NT2/D1 (cell line): ENCODE measurements at regions not wholly inside any gene's neighbourhood (a gene's known extent, or its start where the extent isn't known, plus 50 kb on each side); places are given as distances from the start of the nearest gene placed in this dataset.

Experiments used
- DNase-seq: peaks from one replicate; pipeline ENCODE4 v3.0.0-alpha.2; 2011; ENCODE audit warnings: low read depth, low spot score
- H3K27me3 ChIP-seq: 2 replicates; pipeline ENCODE4 v1.6.0; 2011; ENCODE audit warnings: mild to moderate bottlenecking; ENCODE audit not compliant: insufficient read length, insufficient read depth
- H3K36me3 ChIP-seq: 2 replicates; pipeline ENCODE4 v1.6.1; 2011; ENCODE audit warnings: mild to moderate bottlenecking, low read length, mixed read lengths; ENCODE audit not compliant: insufficient read depth, insufficient read length
- H3K4me1 ChIP-seq: 2 replicates; pipeline ENCODE4 v1.5.1; 2011; ENCODE audit not compliant: insufficient read depth, insufficient read length
- H3K4me3 ChIP-seq: 2 replicates; pipeline ENCODE4 v1.5.1; 2011; ENCODE audit warnings: low read depth; ENCODE audit not compliant: insufficient read length
- H3K9ac ChIP-seq: 2 replicates; pipeline ENCODE4 v1.6.0; 2011; ENCODE audit warnings: low read depth; ENCODE audit not compliant: insufficient read length
- H3K9me3 ChIP-seq: 2 replicates; pipeline ENCODE4 v1.5.1; 2011; ENCODE audit warnings: mild to moderate bottlenecking, low read length; ENCODE audit not compliant: insufficient read depth
- SUZ12 ChIP-seq: IDR thresholded peaks from 2 replicates; pipeline ENCODE4 v1.6.1; 2011; ENCODE audit not compliant: insufficient read length, insufficient read depth; ENCODE audit errors: extremely low read depth
- YY1 ChIP-seq: IDR thresholded peaks from 2 replicates; pipeline ENCODE4 v1.6.1; 2011; ENCODE audit not compliant: insufficient read length, insufficient read depth
- ZNF274 ChIP-seq: IDR thresholded peaks from 2 replicates; pipeline ENCODE4 v1.6.1; 2011; ENCODE audit warnings: mild to moderate bottlenecking, low read depth, low read length

DNA sequence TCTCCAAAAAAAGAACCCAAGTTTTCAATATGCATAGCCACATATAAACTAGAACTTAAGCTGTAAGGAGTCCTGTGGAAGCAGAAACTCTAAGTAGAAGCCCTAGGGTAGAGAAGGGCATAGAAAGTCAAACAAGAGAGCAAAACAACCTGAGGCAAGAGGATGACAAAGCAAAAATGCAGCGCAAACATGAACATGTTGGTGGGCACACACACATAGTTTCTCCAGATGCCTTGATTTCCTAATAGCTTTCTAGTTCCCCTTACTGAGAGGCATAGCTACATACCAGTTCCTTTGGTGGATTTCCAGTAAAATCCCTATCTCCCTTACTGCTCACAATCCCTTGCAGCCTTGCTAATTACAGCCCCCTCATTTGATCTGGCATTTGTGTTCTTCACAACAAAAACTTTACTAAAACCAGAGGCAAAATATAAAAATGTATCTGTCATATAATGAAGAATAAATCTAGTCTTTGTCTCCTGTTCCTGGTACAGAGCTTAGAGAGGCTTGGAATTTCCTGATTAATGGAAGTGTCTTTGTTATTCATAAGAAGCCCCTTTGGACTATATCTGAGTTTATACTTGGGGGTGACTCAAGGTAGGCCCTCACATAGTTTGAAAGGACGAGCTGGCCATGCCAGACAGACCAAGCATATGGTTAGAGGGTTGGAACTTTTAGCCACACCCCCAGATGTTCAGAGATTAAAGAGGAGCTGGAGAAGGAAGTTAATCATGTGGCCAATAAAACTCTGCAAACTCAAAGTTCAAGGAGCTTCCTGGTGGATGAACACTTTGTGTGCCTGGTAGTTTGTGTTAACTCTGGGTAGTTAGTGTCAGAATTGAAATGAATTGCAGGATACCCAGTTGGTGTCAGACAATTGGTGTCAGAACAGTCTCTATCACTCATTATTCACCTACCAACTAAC is 52.7 kb upstream of the ZCCHC13 start:
- TF ChIP-seq YY1 = no peak
- TF ChIP-seq ZNF274 = no peak
- TF ChIP-seq SUZ12 = no peak

DNA sequence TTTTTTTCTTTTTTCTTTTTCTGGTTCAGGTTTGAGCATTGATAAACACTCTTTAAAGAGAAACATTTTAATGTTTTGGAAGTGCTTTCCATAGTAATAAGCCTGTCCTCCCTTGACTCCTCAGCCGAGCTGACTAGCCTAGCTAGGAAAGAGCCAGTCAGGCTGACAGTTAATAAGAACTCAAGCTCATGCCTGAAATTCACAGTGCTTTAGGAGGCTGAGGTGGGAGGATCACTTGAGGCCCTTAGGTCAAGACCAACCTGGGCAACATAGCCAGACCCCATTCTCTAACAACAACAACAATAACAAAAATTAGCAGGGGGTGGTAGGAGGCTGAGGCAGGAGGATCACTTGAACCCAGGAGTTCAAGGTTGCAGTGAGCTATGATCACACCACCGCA is 53.4 kb upstream of the ZCCHC13 start:
- Histone ChIP-seq H3K4me3 (no peak overlapping the region), H3K4me1 (peaks cover 4% of the 10 kb centered on the region), H3K27me3 (no peaks in the 10 kb centered on the region), H3K36me3 (peaks cover 50% of the 10 kb centered on the region), H3K9me3 (peaks cover 5% of the 10 kb centered on the region; the same call in 1 of the 2 replicates), H3K9ac (no peak overlapping the region)
- TF ChIP-seq YY1 (no peak), ZNF274 (no peak), SUZ12 (no peak)
- no peak for DNase-seq

More for the DNA sequence above, 52.7 kb upstream of the ZCCHC13 start:
- DNase-seq = no peak
- Histone ChIP-seq H3K4me3 (no peak overlapping the region), H3K9ac (no peak overlapping the region), H3K4me1 (peaks cover 4% of the 10 kb centered on the region), H3K36me3 (peaks cover 52% of the 10 kb centered on the region), H3K9me3 (peaks cover 5% of the 10 kb centered on the region; the same call in 1 of the 2 replicates), H3K27me3 (no peaks in the 10 kb centered on the region)

DNA sequence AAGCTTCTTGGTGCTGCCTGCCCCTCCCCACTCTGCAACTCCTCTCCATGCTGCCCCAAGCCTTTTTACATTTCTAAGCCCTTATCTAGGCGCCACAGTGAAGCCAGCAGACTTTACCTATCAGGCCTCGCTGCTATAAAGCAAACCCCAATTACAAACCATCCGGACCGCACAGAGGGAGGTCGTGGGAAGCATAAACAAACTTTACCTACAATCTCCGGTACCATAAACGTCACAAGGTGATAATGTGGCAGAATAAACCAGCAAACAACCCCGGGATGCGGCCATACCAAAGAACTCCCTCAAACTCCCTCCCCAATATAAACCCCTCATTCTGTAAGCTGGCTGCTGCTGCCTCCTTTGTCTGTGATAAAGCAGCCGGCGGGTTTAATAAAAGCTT is 54.0 kb upstream of the ZCCHC13 start:
- DNase-seq = peak; percentile 91
- no peak overlapping the region for H3K4me3 ChIP-seq
- H3K9ac ChIP-seq = no peak overlapping the region
- peaks cover 5% of the 10 kb centered on the region; the same call in 1 of the 2 replicates for H3K9me3 ChIP-seq
- TF ChIP-seq YY1 (no peak), ZNF274 (no peak), SUZ12 (no peak)
- H3K27me3 ChIP-seq = no peaks in the 10 kb centered on the region
- peaks cover 4% of the 10 kb centered on the region for H3K4me1 ChIP-seq
- peaks cover 48% of the 10 kb centered on the region for H3K36me3 ChIP-seq

DNA sequence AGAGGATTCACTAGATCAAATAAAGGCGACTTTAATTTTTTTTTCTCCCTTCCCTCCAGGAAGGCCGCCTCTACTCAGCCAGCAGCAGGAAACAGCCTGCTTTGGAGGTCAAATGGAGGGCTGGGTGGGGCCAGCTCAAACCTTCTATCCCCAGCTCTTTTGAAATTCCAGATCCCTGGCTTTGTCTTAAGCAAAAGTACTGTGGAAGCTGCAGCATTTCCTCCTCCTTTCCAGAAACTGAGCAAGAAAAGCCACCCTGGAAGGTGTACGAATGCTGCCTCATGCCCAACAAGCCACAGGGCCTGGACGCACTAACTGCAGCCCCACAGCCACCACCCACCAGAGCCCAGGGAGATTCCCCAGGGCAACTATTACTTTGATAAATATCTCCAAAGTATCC is 55.1 kb upstream of the ZCCHC13 start:
- no peaks in the 10 kb centered on the region for H3K4me1 ChIP-seq
- H3K4me3 ChIP-seq = no peak overlapping the region
- DNase-seq = peak; percentile 72

DNA sequence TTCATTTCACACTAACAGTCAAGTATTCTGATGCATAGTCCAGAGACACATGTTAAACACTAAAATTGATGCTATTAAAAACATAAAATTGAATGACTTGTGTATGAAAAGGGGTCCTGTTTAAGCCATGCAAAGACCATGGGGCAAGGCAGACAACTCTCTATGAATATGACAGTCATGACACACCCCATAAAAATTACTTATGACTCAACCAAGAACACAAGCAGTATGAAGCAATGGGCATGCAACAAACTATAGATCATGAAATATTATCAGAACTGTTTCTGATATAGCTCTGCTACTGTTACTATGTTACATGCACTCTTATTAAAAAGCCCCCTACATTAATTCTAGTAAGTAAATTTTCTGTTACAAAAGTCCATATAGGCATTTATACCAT is 57.5 kb upstream of the ZCCHC13 start:
- H3K4me1 ChIP-seq = no peaks in the 10 kb centered on the region
- H3K27me3 ChIP-seq = no peaks in the 10 kb centered on the region
- no peak for DNase-seq
- H3K36me3 ChIP-seq = peaks cover 51% of the 10 kb centered on the region
- H3K9me3 ChIP-seq = peaks cover 5% of the 10 kb centered on the region; the same call in 1 of the 2 replicates
- no peak overlapping the region for H3K9ac ChIP-seq
- no peak overlapping the region for H3K4me3 ChIP-seq
- no peak for TF ChIP-seq SUZ12
- TF ChIP-seq ZNF274 = no peak
- TF ChIP-seq YY1 = no peak

More for the DNA sequence above, 55.1 kb upstream of the ZCCHC13 start:
- Histone ChIP-seq H3K36me3 (peaks cover 42% of the 10 kb centered on the region), H3K9me3 (peaks cover 5% of the 10 kb centered on the region; the same call in 1 of the 2 replicates), H3K9ac (no peak overlapping the region), H3K27me3 (no peaks in the 10 kb centered on the region)
- TF ChIP-seq YY1 (no peak), SUZ12 (no peak), ZNF274 (no peak)

DNA sequence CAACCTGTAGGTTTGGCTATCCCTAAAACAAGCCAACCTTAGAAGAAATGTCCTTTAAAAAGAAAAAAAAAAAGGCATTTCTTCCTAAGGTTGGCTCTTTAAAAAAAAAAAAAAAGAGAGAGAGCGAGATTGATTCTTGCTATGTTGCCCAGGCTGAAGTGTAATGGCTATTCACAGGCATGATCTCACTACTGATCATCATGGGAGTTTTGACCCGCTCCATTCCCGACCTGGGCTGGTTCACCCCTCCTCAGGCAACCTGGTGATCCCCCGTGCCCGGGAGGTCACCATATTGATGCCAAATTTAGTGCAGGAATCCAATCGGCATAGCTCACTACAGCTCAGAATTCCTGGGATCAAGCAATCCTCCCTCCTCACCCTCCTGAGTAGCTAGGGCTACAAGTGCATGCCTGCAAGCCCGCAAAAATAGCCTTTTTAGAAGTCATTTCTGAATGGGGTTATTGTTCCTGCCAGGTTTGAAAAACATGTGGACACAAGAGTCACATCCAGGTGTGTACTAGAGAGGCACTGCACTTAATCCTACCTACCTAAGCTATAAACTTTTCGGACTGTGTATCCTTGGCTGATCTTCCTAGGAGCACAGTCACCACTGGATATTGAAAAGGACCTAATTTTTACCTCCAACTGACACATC is 61.4 kb upstream of the ZCCHC13 start:
- no peak overlapping the region for H3K4me3 ChIP-seq

DNA sequence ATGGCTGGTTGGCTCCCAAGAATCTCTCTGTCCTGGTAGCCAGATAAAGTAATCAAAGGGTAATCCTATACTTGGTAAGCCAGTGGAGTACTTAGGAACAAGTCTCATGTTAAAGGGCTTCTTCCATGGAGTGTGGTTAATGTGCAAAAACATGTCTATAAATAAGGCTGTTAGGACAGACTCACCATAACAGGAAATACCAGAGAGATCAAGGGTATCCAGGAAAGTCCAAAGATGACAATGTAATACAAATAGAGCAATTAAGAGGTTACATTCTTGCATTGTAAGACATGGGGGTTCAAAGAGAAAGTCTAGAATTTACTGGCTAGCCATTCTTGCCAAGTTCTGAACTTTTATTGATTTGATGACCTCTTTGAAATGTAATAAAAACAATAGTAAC is 61.9 kb upstream of the ZCCHC13 start:
- no peak overlapping the region for H3K4me3 ChIP-seq
- no peak for DNase-seq
- H3K36me3 ChIP-seq = peaks cover 73% of the 10 kb centered on the region
- TF ChIP-seq ZNF274 (no peak), YY1 (no peak), SUZ12 (no peak)
- no peaks in the 10 kb centered on the region for H3K9me3 ChIP-seq
- H3K4me1 ChIP-seq = no peaks in the 10 kb centered on the region
- no peaks in the 10 kb centered on the region for H3K27me3 ChIP-seq
- H3K9ac ChIP-seq = no peak overlapping the region

More for the DNA sequence above, 61.4 kb upstream of the ZCCHC13 start:
- DNase-seq = no peak
- no peaks in the 10 kb centered on the region for H3K4me1 ChIP-seq
- no peaks in the 10 kb centered on the region for H3K9me3 ChIP-seq
- no peak overlapping the region for H3K9ac ChIP-seq
- peaks cover 78% of the 10 kb centered on the region for H3K36me3 ChIP-seq
- TF ChIP-seq ZNF274 (no peak), YY1 (no peak), SUZ12 (no peak)
- H3K27me3 ChIP-seq = no peaks in the 10 kb centered on the region
